GM19240 (cell line): ENCODE measurements at regions not wholly inside any gene's neighbourhood (a gene's known extent, or its start where the extent isn't known, plus 50 kb on each side); places are given as distances from the start of the nearest gene placed in this dataset.
"Not testable (repeated sequence)": the region's sequence is repeated elsewhere in the genome, so short reads cannot be mapped to it uniquely, and the experiment has no call there.

ENCODE experiments used
- DNase-seq: peaks from one replicate; pipeline ENCODE4 v3.0.0; 2011; ENCODE audit warnings: low spot score; ENCODE audit not compliant: insufficient read length

DNA sequence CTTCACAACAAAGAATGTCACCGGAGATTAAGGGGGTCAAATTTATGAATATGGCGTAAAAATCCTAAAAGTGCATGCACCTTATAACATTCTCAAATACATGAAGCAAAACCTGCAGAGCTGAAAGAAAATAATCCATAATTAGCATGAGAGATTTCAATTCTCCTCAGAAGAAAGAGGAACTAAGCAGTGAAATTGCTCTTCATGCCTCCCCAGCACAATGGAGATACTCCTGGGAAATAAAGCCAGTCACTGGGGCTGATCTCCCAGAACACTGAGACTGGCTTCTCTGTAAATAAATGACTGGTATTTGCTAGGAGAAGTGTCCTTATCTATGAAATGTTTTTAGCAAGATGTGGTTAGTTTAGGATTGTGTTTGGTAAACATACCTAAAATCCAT is 68.1 kb downstream of the GOLGA6L6 start:
- DNase-seq, result not testable (repeated sequence)

GRCh38 chr15:20472983-20473382 is 68.6 kb downstream of the GOLGA6L6 start:
- not testable (repeated sequence) for DNase-seq

DNA sequence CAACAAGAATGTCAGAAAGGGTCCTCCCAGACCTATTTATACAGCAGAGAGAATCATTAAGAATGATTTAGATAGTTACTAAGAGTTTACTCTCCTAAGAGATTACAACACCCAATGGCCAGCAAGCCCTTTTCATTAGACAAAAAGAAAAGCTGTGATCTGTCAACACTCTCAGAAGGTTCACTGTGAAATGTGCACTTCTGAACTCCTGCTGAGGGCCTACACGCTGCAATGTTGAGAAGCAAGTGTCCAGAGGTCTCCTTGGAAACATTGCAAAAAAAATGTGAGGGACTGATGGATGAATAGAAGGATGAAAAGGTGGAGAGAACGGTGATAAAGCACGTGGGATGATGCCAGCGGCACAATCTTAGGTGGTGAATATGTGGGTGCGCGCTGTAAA is 70.8 kb downstream of the GOLGA6L6 start:
- not testable (repeated sequence) for DNase-seq

- DNase-seq, result not testable (repeated sequence)
These were observed 100.5 kb downstream of the GOLGA6L6 start for GRCh38 chr15:20441138-20441537.

GRCh38 chr15:20440390-20440789 is 101.2 kb downstream of the GOLGA6L6 start:
- DNase-seq, result not testable (repeated sequence)

DNA sequence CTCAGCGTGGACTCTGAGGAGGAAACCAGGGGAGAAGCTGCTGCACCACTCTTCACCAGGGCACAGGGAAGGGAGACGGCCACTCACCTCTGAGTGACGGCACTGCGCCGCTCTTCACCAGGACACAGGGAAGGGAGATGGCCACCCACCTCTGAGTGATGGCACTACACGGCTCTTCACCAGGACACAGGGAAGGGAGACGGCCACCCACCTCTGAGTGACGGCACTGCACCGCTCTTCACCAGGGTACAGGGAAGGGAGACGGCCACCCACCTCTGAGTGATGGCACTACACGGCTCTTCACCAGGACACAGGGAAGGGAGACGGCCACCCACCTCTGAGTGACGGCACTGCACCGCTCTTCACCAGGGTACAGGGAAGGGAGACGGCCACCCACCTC is 102.5 kb downstream of the GOLGA6L6 start:
- DNase-seq, result not testable (repeated sequence)

DNA sequence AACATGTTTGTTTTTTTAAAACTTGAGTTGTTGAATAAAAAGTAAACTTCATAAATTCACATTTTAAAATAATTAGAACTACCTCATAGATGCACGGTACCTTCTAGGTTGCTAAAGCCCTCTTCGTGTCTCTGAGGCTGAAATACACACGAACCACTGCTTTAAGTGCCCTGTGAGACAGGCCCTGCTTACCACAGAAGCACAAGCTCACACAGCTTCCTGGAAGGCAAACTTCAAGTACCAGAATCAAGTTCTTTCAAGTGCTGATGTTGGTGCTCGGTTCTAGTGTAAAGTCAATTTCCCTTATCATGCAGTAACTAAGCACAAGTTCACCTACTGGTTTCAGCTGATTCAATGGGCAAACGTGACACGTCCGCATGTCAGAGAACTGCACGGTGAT is 103.3 kb downstream of the GOLGA6L6 start:
- not testable (repeated sequence) for DNase-seq

GRCh38 chr15:20433468-20433867 is 108.1 kb downstream of the GOLGA6L6 start:
- not testable (repeated sequence) for DNase-seq

DNA sequence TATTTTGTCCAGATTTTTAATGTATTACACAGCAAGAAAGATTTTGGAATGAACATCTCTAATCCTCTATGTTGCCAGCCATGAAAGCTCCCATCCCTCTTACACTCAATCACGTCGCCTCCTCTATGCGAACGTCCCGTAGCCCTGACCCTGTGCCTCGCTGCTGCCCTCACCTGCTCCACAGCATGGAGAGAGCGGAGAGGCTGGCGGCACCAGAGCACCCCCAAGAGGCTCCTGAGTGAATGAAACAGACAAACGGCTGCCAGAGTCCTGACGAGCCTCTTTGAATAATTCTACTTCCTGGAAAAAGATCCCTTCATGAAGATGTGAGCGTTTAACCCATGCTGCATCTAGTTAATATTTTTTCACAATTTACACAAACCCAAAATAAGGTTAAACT is 111.1 kb downstream of the GOLGA6L6 start:
- not testable (repeated sequence) for DNase-seq

- not testable (repeated sequence) for DNase-seq
These were observed 120.9 kb downstream of the GOLGA6L6 start for GRCh38 chr15:20420710-20421109.

- not testable (repeated sequence) for DNase-seq
These were observed 125.0 kb downstream of the GOLGA6L6 start for GRCh38 chr15:20416618-20417017.

- DNase-seq, result not testable (repeated sequence)
These were observed 131.9 kb downstream of the GOLGA6L6 start for GRCh38 chr15:20409667-20410198.

GRCh38 chr15:20409247-20409646 is 132.4 kb downstream of the GOLGA6L6 start:
- no peak for DNase-seq

- no peak for DNase-seq
These were observed 134.0 kb downstream of the GOLGA6L6 start for GRCh38 chr15:20407553-20407952.

- DNase-seq, result not testable (repeated sequence)
These were observed 137.0 kb downstream of the GOLGA6L6 start for GRCh38 chr15:20404571-20404970.

GRCh38 chr15:20402586-20402985 is 139.0 kb downstream of the GOLGA6L6 start:
- DNase-seq, result not testable (repeated sequence)

GRCh38 chr15:20401058-20401457 is 140.5 kb downstream of the GOLGA6L6 start:
- not testable (repeated sequence) for DNase-seq

GRCh38 chr15:20398680-20399079 is 142.9 kb downstream of the GOLGA6L6 start:
- not testable (repeated sequence) for DNase-seq

DNA sequence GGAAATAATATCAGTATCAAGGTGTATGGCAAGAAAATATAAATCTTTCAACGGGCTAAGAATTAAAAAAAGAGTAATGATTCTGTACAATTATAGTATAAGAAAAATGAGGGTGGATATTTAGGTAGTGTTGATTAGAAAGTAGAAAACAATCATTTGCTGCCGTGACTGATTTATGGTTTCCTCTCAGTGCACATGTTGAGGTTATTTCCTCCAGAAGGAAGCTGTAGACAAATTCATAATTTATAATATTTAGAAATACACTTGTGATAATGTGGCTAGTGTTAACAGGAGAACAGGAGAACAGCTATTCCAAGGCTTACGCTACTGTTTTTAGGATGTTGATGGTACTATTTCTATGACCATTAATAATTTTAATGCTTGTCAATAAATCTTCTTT is 153.4 kb downstream of the GOLGA6L6 start:
- DNase-seq, result not testable (repeated sequence)

GRCh38 chr15:20386198-20386597 is 155.4 kb downstream of the GOLGA6L6 start:
- no peak for DNase-seq

DNA sequence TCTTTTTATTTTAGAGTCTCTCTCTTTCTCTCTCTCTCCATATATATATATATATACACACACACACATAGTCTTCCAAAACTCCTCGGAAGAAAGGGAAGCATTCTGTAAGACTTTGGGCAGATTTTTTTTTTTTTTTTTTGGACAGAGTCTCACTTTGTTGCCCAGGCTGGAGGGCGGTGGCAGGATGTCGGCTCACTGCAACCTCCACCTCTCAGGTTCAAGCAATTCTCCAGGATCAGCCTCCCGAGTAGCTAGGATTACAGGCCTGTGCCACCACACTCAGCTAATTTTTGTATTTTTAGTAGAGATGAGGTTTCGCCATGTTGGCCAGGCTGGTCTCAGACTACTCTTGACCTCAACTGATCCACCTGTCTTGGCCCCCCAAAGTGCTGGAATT is 161.4 kb downstream of the GOLGA6L6 start:
- not testable (repeated sequence) for DNase-seq

DNA sequence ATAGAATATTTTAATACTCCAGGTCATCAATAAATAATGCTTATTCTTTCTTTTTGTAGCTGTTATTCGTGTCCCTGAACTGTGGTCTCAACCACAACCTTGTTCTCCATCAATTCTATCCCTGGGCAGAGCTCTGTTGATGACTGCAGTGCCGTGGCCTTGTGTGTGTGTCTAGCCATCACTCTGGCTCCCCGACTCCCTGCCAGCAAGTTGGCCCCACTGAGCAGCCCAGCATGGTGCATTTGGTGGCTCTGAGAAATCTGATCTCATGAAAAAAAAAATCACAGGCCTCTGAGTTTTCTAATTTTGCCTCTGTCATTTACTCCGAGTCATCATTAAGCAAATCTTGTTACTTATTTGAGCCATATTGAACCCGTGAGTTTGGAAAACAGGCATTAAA is 164.7 kb downstream of the GOLGA6L6 start:
- DNase-seq, result no peak

- DNase-seq, result not testable (repeated sequence)
These were observed 169.2 kb downstream of the GOLGA6L6 start for GRCh38 chr15:20372416-20372815.

- no peak for DNase-seq
These were observed 172.1 kb downstream of the GOLGA6L6 start for GRCh38 chr15:20369500-20369899.
